ENCODE measurements at regions not wholly inside any gene's neighbourhood (a gene's known extent, or its start where the extent isn't known, plus 50 kb on each side); places are given as distances from the start of the nearest gene placed in this dataset.
A peak's percentile ranks its signal among the peaks of the same experiment; 100 is the strongest.

- H3K4me3 ChIP-seq (ENCODE audit: low read depth, low read length) = no peak overlapping the region
- no peak for TF ChIP-seq MYC (IDR thresholded peaks at IDR 0.05; ENCODE audit: low read depth, low read length)
- TF ChIP-seq, protein P1, sequence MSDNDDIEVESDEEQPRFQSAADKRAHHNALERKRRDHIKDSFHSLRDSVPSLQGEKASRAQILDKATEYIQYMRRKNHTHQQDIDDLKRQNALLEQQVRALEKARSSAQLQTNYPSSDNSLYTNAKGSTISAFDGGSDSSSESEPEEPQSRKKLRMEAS (IDR thresholded peaks at IDR 0.05; ENCODE audit: low read depth, low read length) = peak; percentile 43
- DNase-seq (ENCODE audit: low read depth) = peak; percentile 33
These were observed 816.2 kb upstream of the ATXN8OS start for GRCh38 chr13:69291292-69291906.

- no peak overlapping the region for H3K4me3 ChIP-seq (ENCODE audit: low read depth, low read length)
- TF ChIP-seq CTCF (IDR thresholded peaks at IDR 0.05; ENCODE audit: low read depth, low read length) = no peak
- no peak for TF ChIP-seq POLR2A (IDR thresholded peaks at IDR 0.05; ENCODE audit: extremely low read depth, insufficient read length)
- TF ChIP-seq MYC (IDR thresholded peaks at IDR 0.05; ENCODE audit: low read depth, low read length) = no peak
- TF ChIP-seq, protein P1 (IDR thresholded peaks at IDR 0.05; ENCODE audit: low read depth, low read length) = no peak
- no peak for DNase-seq (ENCODE audit: low read depth)
These were observed 819.6 kb upstream of the ATXN8OS start for GRCh38 chr13:69288026-69288425.

DNA sequence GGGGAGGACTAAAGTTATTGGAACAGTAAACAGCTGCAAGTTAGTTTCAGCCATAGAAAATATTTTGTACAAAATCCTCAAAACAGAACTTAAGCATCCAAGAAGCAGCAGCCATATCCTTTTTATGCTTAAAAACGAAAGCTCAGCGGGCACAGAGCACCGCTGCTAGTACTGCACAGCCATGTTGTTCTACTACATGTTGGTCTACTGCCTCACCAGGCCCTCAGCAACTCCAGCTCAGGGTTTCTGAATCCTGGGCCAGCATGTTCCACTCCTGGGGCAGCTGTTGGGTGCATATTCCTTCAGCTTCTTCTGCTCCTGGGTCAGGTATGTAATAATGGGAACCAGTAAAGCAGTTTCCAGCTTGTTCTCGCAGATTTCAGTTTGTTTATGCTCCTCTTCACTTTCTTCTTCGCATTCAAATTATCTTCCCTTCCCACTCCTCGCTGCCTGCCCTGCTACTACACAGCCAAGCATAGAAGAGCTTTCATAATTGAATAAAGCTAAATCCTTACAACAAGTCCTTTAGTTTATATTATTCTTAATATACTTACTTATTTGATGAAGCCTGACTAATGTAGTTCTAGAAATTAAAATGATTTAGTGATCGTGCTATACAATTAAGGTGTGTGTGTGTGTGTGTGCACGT, 820.5 kb upstream of the ATXN8OS start:
- TF ChIP-seq, protein P1 (IDR thresholded peaks at IDR 0.05; ENCODE audit: low read depth, low read length) = no peak
- no peak for TF ChIP-seq CTCF (IDR thresholded peaks at IDR 0.05; ENCODE audit: low read depth, low read length)
- no peak for TF ChIP-seq POLR2A (IDR thresholded peaks at IDR 0.05; ENCODE audit: extremely low read depth, insufficient read length)
- no peak for TF ChIP-seq MYC (IDR thresholded peaks at IDR 0.05; ENCODE audit: low read depth, low read length)
- H3K4me3 ChIP-seq (ENCODE audit: low read depth, low read length) = no peak overlapping the region
- no peak for DNase-seq (ENCODE audit: low read depth)

DNA sequence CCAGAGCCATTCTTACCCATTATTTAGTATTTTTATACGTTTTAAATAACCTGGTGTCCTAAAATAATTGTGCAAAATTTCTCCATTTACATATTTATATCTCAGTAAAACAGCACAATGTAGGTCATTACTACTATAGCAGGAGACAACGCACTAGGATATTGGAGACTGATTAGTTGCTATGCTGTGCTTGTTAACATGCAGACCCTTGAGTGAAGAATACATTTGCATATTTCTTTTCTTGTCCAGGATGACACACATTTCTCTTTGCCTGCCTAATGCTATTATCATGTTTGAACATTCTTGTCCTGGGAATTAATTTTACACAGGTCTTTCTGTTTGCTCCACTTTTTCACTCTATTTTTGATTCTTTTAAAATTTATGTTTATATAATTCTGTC, 823.8 kb upstream of the ATXN8OS start:
- TF ChIP-seq MYC (IDR thresholded peaks at IDR 0.05; ENCODE audit: low read depth, low read length) (no peak), POLR2A (IDR thresholded peaks at IDR 0.05; ENCODE audit: extremely low read depth, insufficient read length) (no peak), CTCF (IDR thresholded peaks at IDR 0.05; ENCODE audit: low read depth, low read length) (no peak)
- TF ChIP-seq, protein P1 (IDR thresholded peaks at IDR 0.05; ENCODE audit: low read depth, low read length) = no peak
- DNase-seq (ENCODE audit: low read depth) = no peak
- H3K4me3 ChIP-seq (ENCODE audit: low read depth, low read length) = no peak overlapping the region

DNA sequence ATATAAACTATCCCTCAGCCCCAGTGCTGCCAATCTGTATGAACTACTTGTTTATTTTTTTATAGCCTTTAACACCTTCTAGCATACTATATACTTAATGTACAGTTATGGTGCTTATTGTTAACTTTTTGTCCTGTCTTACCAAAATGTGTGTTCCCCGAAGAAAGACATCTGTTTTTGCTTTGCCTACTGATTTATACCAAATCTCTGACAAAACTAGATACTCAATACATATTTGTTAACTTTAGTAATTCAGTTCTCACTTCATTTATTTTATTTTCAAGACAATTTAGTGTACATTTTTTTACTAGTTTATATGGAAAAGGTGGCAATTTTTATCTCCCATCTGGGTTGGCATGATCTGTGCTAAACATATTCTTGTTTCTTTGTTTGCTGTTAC, 824.3 kb upstream of the ATXN8OS start:
- TF ChIP-seq MYC (IDR thresholded peaks at IDR 0.05; ENCODE audit: low read depth, low read length) (no peak), POLR2A (IDR thresholded peaks at IDR 0.05; ENCODE audit: extremely low read depth, insufficient read length) (no peak), CTCF (IDR thresholded peaks at IDR 0.05; ENCODE audit: low read depth, low read length) (no peak)
- TF ChIP-seq, protein P1 (IDR thresholded peaks at IDR 0.05; ENCODE audit: low read depth, low read length) = no peak
- no peak for DNase-seq (ENCODE audit: low read depth)

DNA sequence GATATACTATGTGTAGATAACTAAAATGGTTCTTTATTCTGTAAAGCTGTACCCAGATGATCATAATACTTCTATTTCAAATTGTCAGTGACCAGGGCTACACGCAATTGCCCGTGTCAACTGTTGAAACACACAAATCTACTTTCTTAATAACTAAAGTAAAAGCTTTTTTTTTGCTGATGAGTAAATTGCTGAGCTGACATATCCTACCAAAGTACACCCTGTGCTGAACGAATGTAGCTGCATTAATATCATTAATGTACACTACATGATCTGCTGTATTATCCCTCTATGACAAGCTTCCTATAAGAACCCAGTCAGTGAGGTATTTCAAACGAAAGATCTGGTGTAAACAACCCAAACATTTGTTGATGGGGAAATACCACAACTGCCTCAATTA, 827.2 kb upstream of the ATXN8OS start:
- no peak overlapping the region for H3K4me3 ChIP-seq (ENCODE audit: low read depth, low read length)
- no peak for DNase-seq (ENCODE audit: low read depth)
- TF ChIP-seq MYC (IDR thresholded peaks at IDR 0.05; ENCODE audit: low read depth, low read length) (no peak), POLR2A (IDR thresholded peaks at IDR 0.05; ENCODE audit: extremely low read depth, insufficient read length) (no peak), CTCF (IDR thresholded peaks at IDR 0.05; ENCODE audit: low read depth, low read length) (no peak)
- TF ChIP-seq, protein P1 (IDR thresholded peaks at IDR 0.05; ENCODE audit: low read depth, low read length) = no peak

More for the DNA sequence above, 824.3 kb upstream of the ATXN8OS start:
- H3K4me3 ChIP-seq (ENCODE audit: low read depth, low read length) = no peak overlapping the region
